GM19463 (cell line): ENCODE measurements at regions not wholly inside any gene's neighbourhood (a gene's known extent, or its start where the extent isn't known, plus 50 kb on each side); places are given as distances from the start of the nearest gene placed in this dataset.

Source experiments
- ATAC-seq: cut with Tn5 transposase; IDR thresholded peaks from one replicate; pipeline ENCODE4 v1.9.1; 2021; ENCODE audit warnings: mild to moderate bottlenecking, moderate library complexity; ENCODE audit not compliant: unreplicated experiment

DNA sequence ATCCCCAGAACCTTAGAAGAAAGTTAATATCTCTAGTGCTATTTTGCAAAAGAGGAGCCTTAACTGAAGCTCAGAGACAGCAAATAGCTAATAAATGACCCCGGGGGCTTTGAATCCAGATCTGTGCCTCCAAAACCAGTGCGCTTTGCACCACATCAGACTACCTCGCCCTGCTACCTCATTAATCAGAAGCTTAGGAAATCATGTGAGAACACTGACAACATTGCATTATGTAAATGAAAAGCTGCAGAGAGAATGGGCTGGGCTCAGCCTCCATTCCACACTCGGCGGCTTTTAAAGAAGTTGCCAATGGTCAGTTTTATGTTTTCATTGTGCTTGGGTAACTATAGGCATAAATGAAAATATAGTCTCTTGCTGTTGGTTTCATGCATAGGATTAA lies 54.0 kb upstream of the STMND1 start:
- ATAC-seq = no peak

GRCh38 chr6:17045581-17046322 lies 56.1 kb upstream of the STMND1 start:
- ATAC-seq = no peak

- ATAC-seq = no peak
These were observed 58.7 kb upstream of the STMND1 start for GRCh38 chr6:17043148-17043522.

GRCh38 chr6:17042422-17043147 lies 59.3 kb upstream of the STMND1 start:
- ATAC-seq = no peak

DNA sequence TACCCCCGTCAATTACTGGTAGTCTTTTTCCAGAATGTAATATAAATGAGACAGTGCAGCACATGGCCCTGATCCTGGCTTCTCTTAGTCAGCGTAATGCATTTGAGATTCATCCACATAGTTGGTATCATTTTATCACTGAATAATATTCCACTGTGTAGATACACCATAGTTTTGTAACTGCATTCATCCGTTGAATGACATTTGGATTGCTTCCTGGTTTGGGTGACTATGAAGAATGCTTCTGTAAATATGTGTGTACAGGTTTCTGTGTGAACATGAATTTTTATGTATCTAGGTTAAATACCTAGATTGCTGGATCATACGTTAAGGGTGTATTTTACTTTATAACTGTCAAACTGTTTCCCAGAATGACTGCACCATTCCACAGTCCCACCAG lies 62.6 kb upstream of the STMND1 start:
- ATAC-seq = no peak

- ATAC-seq = no peak
These were observed 63.5 kb upstream of the STMND1 start for GRCh38 chr6:17038316-17038715.

- ATAC-seq = no peak
These were observed 65.8 kb upstream of the STMND1 start for GRCh38 chr6:17036065-17036393.

DNA sequence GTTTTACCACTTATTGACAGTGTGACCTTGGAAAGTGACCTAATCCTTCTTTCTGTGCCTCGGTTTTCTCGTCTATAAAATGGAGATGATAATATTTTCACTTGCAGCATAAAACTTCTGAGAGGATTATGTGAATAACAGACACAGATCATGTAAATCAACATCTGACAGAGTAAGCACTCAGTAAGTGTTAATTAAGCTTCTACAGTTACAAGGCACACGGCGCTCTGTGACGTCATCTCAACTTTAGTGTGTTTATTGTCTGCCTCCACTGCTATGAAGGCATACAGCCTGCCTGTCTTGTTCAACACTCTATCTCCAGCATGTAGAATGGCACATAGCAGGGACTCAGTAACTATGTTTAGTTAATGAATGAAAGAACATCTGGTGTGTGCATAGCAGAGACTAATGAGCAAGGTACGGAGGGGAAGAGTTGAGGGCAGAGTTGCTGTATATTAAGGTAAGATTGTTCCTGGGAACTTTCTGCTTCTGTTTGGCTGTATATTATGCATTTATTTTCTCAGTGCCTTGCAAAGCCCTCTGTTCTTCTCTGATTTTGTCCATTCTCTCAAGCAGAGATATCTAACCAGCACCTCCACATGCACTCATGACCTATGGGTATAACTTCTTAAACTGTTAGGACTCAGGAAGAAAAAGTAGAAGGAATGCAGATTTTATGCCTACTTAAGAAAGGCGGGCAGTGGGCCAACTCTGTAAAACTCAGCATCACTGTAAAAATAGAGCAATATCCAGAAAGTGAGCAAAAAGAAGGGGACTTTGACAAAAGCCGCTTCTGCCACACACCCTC lies 66.4 kb upstream of the STMND1 start:
- no peak for ATAC-seq

GRCh38 chr6:17033746-17034145 lies 68.1 kb upstream of the STMND1 start:
- no peak for ATAC-seq

- ATAC-seq = no peak
These were observed 68.7 kb upstream of the STMND1 start for GRCh38 chr6:17032988-17033634.

- ATAC-seq = no peak
These were observed 69.3 kb upstream of the STMND1 start for GRCh38 chr6:17032590-17032987.

DNA sequence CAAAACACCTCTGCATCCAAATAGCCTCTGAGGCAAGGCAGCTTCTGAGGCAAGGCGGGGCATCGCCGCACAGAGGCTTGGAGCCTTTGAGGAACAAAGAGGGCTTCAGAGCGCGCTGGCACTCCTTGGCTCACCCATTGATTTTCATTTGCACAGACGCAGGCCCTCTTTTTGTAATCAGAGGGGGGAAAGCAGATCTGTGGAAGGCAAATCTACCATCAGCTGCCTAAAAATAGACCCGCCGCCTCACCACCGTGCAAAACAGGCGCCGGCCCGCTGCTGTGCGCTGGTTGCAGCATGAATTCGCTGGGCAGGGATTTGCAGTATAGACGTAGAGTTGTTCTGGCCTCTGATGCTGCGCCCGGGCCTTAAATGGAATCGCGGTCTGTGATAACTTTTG lies 69.9 kb upstream of the STMND1 start:
- no peak for ATAC-seq

- ATAC-seq = no peak
These were observed 74.4 kb upstream of the STMND1 start for GRCh38 chr6:17027441-17027840.

- no peak for ATAC-seq
These were observed 79.2 kb upstream of the STMND1 start for GRCh38 chr6:17022604-17023003.

DNA sequence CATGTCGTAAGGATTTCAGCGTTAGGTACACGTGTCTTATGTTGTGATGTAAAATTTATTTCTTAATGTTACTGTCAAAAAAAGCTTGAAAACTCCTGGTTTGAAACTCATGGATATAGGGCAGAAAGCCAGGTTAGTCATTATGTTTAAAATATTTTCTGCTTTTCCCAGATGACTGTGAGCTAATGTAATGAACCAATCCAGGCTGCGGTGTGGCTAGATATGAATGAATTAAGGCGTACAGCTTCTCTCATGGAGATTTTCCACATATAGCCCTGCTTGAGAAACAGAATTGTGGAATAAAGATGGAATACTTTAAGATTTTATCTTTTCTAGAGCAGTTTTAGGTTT lies 80.3 kb upstream of the STMND1 start:
- no peak for ATAC-seq

- ATAC-seq = no peak
These were observed 80.8 kb upstream of the STMND1 start for GRCh38 chr6:17020889-17021538.

- no peak for ATAC-seq
These were observed 83.4 kb upstream of the STMND1 start for GRCh38 chr6:17018425-17018824.

GRCh38 chr6:17017416-17017815 lies 84.4 kb upstream of the STMND1 start:
- ATAC-seq = no peak

- ATAC-seq = no peak
These were observed 86.1 kb upstream of the STMND1 start for GRCh38 chr6:17015551-17016381.

GRCh38 chr6:17015144-17015543 lies 86.7 kb upstream of the STMND1 start:
- ATAC-seq = peak; percentile 99
